ENCODE measurements at regions not wholly inside any gene's neighbourhood (a gene's known extent, or its start where the extent isn't known, plus 50 kb on each side); places are given as distances from the start of the nearest gene placed in this dataset.

- no peak for TF ChIP-seq POLR2A (IDR thresholded peaks at IDR 0.05)
- TF ChIP-seq, protein P1, sequence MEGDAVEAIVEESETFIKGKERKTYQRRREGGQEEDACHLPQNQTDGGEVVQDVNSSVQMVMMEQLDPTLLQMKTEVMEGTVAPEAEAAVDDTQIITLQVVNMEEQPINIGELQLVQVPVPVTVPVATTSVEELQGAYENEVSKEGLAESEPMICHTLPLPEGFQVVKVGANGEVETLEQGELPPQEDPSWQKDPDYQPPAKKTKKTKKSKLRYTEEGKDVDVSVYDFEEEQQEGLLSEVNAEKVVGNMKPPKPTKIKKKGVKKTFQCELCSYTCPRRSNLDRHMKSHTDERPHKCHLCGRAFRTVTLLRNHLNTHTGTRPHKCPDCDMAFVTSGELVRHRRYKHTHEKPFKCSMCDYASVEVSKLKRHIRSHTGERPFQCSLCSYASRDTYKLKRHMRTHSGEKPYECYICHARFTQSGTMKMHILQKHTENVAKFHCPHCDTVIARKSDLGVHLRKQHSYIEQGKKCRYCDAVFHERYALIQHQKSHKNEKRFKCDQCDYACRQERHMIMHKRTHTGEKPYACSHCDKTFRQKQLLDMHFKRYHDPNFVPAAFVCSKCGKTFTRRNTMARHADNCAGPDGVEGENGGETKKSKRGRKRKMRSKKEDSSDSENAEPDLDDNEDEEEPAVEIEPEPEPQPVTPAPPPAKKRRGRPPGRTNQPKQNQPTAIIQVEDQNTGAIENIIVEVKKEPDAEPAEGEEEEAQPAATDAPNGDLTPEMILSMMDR (IDR thresholded peaks at IDR 0.05), result no peak
Observed at GRCh38 chr10:69730251-69731156, 71.2 kb upstream of the COL13A1 start.

Measured in lower leg skin (tissue), 3 donors.